GM12878 (cell line): ENCODE measurements at regions not wholly inside any gene's neighbourhood (a gene's known extent, or its start where the extent isn't known, plus 50 kb on each side); places are given as distances from the start of the nearest gene placed in this dataset.

Source experiments
- ATAC-seq: fragments of 200-7000 bp; cut with Tn5 transposase; 3 replicates; pipeline ENCODE4 v1.9.1; 2020; ENCODE audit warnings: mild to moderate bottlenecking, moderate library complexity
- BruUV-seq: library from RNA; stranded (reverse); fragments of 400-500 nt; replicated peaks from 2 replicates; lab custom pipeline; 2021; lab: Mats Ljungman, UMichigan
- CTCF ChIA-PET: fragments of 300-600 bp; sonication (Branson Sonifier 250); formaldehyde crosslinking; extraction: SDS; loops from one replicate; lab custom pipeline; 2021; ENCODE audit warnings: inconsistent platforms; lab: Yijun Ruan, JAX
- POLR2A ChIA-PET: fragments of 350-600 bp; formaldehyde crosslinking; extraction: SDS; loops from one replicate; lab custom pipeline; 2021; ENCODE audit warnings: inconsistent platforms; lab: Charles Lee
- RAD21 ChIA-PET: fragments of 300-600 bp; sonication (Branson Sonifier 250); formaldehyde crosslinking; loops from one replicate; lab custom pipeline; 2023; ENCODE audit warnings: antibody characterized with exemption; ENCODE audit not compliant: unreplicated experiment; lab: Charles Lee
- SMC1A ChIA-PET: fragments of 300-600 bp; sonication (Branson Sonifier 250); formaldehyde crosslinking; loops from one replicate; lab custom pipeline; 2023; ENCODE audit not compliant: unreplicated experiment, uncharacterized antibody; lab: Charles Lee
- DNase-seq: peaks from one replicate; pipeline ENCODE4 v3.0.0-alpha.2; 2011; ENCODE audit warnings: low read depth, low spot score
- FAIRE-seq: peaks from 3 replicates; lab custom pipeline; 2011; peaks lifted over from hg19 to GRCh38; lab: Jason Lieb, UNC
- H2AFZ ChIP-seq: 2 replicates; pipeline ENCODE4 v1.6.0; 2011; ENCODE audit warnings: low read depth, low read length, control low read depth; ENCODE audit not compliant: control insufficient read depth
- H3K27ac ChIP-seq: 2 replicates; pipeline ENCODE4 v1.5.1; 2011; ENCODE audit warnings: control low read depth; ENCODE audit not compliant: control insufficient read depth, insufficient read depth
- H3K27me3 ChIP-seq, 2 experiments: replicated peaks in 1 of 2; 2 replicates each; pipeline versions ENCODE4 v1.6.0 to v1.6.1; 2011; ENCODE audit warnings: low read length in 1 of 2; ENCODE audit not compliant: control insufficient read depth in 2 of 2, insufficient read depth in 2 of 2
- H3K36me3 ChIP-seq, 2 experiments: 2 replicates each; pipeline ENCODE4 v1.5.1; 2011; ENCODE audit warnings: low read length in 1 of 2; ENCODE audit not compliant: control insufficient read depth in 2 of 2, insufficient read depth in 2 of 2
- H3K4me1 ChIP-seq: 2 replicates; pipeline ENCODE4 v1.6.1; 2011; ENCODE audit warnings: mild to moderate bottlenecking, low read length, moderate library complexity, mixed read lengths; ENCODE audit not compliant: control insufficient read depth, insufficient read depth
- H3K4me2 ChIP-seq: 2 replicates; pipeline ENCODE4 v1.6.0; 2011; ENCODE audit warnings: control low read depth; ENCODE audit not compliant: control insufficient read depth, insufficient read depth
- H3K4me3 ChIP-seq: fragments of 200-600 bp; sonication (generic); 2 replicates; pipeline ENCODE4 v1.5.1; 2016
- H3K79me2 ChIP-seq: 2 replicates; pipeline ENCODE4 v1.6.0; 2011; ENCODE audit warnings: low read length; ENCODE audit not compliant: control insufficient read depth, insufficient read depth
- H3K9ac ChIP-seq: 2 replicates; pipeline ENCODE4 v1.8.0; 2011; ENCODE audit warnings: low read length, control low read depth, mixed read lengths; ENCODE audit not compliant: control insufficient read depth, insufficient read depth
- H3K9me3 ChIP-seq: replicated peaks from 3 replicates; pipeline ENCODE4 v1.5.1; 2011; ENCODE audit warnings: mild to moderate bottlenecking, low read length; ENCODE audit not compliant: control insufficient read depth, insufficient read depth
- H4K20me1 ChIP-seq: 2 replicates; pipeline ENCODE4 v1.6.0; 2011; ENCODE audit not compliant: control insufficient read depth, insufficient read depth
- BMI1 ChIP-seq: fragments of 450-650 bp; IDR thresholded peaks from 2 replicates; pipeline ENCODE4 v1.6.1; 2016; ENCODE audit warnings: mild to moderate bottlenecking, moderate library complexity, borderline replicate concordance
- GATAD2B ChIP-seq: fragments of 450-650 bp; conservative IDR thresholded peaks from 2 replicates; pipeline ENCODE4 v1.6.1; 2017; ENCODE audit warnings: low read depth, mild to moderate bottlenecking, moderate library complexity
- JUNB ChIP-seq: IDR thresholded peaks from 2 replicates; pipeline ENCODE4 v1.6.1; 2016; ENCODE audit warnings: antibody characterized with exemption, mild to moderate bottlenecking
- NFIC ChIP-seq: IDR thresholded peaks from 2 replicates; pipeline ENCODE4 v1.6.1; 2012; ENCODE audit warnings: low read depth, mild to moderate bottlenecking, inconsistent platforms, low read length, moderate library complexity
- RFX5 ChIP-seq: IDR thresholded peaks from 2 replicates; pipeline ENCODE4 v1.6.1; 2011; ENCODE audit warnings: low read depth, low read length, improper control_type of control experiment
- TBL1XR1 ChIP-seq: IDR thresholded peaks from 2 replicates; pipeline ENCODE4 v1.6.1; 2012; ENCODE audit warnings: low read depth, low read length, improper control_type of control experiment
- ZNF622 ChIP-seq: fragments of 450-650 bp; IDR thresholded peaks from 2 replicates; pipeline ENCODE4 v1.6.1; 2017; ENCODE audit warnings: mild to moderate bottlenecking, inconsistent platforms
- WGBS: methylation state at CpG from one replicate; pipeline ENCODE4 v1.1.6; 2016; ENCODE audit warnings: low lambda C conversion rate; ENCODE audit not compliant: insufficient replicate concordance, insufficient coverage; ENCODE audit errors: missing lambda C conversion rate; 5-methylcytosine and 5-hydroxymethylcytosine counted together
- in situ Hi-C: fragments of 300-500 bp; cut with MboI; formaldehyde crosslinking; loops from 9 replicates; pipeline ENCODE4 v1.14.3; 2018; ENCODE audit warnings: mixed read lengths
- intact Hi-C: fragments of 100-400 bp; cut with micrococcal nuclease; formaldehyde crosslinking; loops from one replicate; pipeline ENCODE4 v1.14.2; 2022; ENCODE audit not compliant: unreplicated experiment
- TF ChIP-seq, protein P1 (sequence below): fragments of 450-650 bp; IDR thresholded peaks from 2 replicates; pipeline ENCODE4 v1.6.1; 2017; ENCODE audit warnings: low read depth, mild to moderate bottlenecking, moderate library complexity
- TF ChIP-seq, protein P2 (sequence below): fragments of 450-650 bp; IDR thresholded peaks from 2 replicates; pipeline ENCODE4 v1.6.1; 2017; ENCODE audit warnings: antibody characterized with exemption, mild to moderate bottlenecking, moderate library complexity

DNA sequence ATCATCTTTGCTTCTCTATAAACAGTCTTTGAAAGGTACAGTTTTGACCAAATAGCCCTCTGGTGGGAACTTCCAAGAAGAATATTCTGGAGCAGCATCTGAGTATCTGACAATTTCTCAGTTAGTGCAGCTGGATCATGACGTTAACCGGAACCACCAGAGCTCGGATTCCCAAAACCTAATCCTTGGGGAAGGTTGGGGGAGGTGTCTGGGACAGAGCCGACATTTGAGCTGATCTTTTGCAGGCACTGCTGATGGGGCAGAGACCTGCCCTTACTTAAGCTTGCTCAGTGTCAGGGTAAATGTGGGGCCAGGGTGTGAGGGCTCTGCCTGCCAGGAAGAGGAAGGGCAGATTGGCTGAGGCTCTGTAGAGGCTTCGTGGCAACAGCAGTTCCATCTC, 416.6 kb downstream of the DHX35 start:
- no peak overlapping the region for H2AFZ ChIP-seq
- no peaks in the 10 kb centered on the region; a peak in 1 of 4 replicates for H3K27me3 ChIP-seq
- H3K27ac ChIP-seq: no peak overlapping the region
- H3K79me2 ChIP-seq: no peaks in the 10 kb centered on the region
- ChIA-PET RAD21 (no interaction called here), SMC1A (no interaction called here), CTCF (no interaction called here), POLR2A (no interaction called here)
- H4K20me1 ChIP-seq: no peaks in the 10 kb centered on the region
- TF ChIP-seq, protein P1, sequence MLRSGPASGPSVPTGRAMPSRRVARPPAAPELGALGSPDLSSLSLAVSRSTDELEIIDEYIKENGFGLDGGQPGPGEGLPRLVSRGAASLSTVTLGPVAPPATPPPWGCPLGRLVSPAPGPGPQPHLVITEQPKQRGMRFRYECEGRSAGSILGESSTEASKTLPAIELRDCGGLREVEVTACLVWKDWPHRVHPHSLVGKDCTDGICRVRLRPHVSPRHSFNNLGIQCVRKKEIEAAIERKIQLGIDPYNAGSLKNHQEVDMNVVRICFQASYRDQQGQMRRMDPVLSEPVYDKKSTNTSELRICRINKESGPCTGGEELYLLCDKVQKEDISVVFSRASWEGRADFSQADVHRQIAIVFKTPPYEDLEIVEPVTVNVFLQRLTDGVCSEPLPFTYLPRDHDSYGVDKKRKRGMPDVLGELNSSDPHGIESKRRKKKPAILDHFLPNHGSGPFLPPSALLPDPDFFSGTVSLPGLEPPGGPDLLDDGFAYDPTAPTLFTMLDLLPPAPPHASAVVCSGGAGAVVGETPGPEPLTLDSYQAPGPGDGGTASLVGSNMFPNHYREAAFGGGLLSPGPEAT: no peak
- TF ChIP-seq RFX5: no peak
- no peaks in the 10 kb centered on the region for H3K4me1 ChIP-seq
- intact Hi-C loops (no loop called here), in situ Hi-C loops (no loop called here)
- H3K4me3 ChIP-seq: no peak overlapping the region
- no TSS peak for BruUV-seq
- no peaks in the 10 kb centered on the region for H3K9me3 ChIP-seq
- H3K36me3 ChIP-seq: no peaks in the 10 kb centered on the region
- DNase-seq: no peak
- no peak overlapping the region for H3K9ac ChIP-seq
- no peak overlapping the region for H3K4me2 ChIP-seq
- FAIRE-seq: no peak
- no peak for ATAC-seq
- WGBS: 35% methylated on average over 5 of the region's 5 CpGs

DNA sequence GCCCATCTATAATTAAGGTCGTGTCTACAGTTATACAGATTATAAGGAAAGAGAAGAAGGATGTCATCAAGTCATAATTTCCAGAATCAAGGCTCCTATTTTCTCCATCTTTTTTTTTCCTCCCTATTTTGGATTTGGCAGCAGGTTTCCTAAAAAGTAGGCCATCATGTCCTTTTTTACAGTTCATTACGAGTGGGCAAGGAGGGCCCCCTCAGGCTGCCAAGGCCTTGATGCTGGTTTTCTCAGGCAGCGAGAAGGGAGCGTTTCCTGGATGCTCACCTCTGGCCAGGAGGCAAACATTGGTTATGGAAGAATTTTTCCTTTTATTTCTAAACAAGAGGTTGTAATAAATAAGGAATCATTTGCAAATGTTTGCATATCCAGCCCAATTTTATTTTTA, 414.6 kb downstream of the DHX35 start:
- H3K4me3 ChIP-seq: no peak overlapping the region
- no peaks in the 10 kb centered on the region for H3K79me2 ChIP-seq
- no peak overlapping the region for H3K27ac ChIP-seq
- no peak overlapping the region for H3K4me2 ChIP-seq
- no peaks in the 10 kb centered on the region; a peak in 1 of 4 replicates for H3K27me3 ChIP-seq
- no TSS peak for BruUV-seq
- H3K9ac ChIP-seq: no peak overlapping the region
- RAD21 ChIA-PET: no interaction called here
- CTCF ChIA-PET: no interaction called here
- in situ Hi-C loops: no loop called here
- DNase-seq: no peak
- POLR2A ChIA-PET: no interaction called here
- no peaks in the 10 kb centered on the region for H3K36me3 ChIP-seq
- intact Hi-C loops: no loop called here
- no peaks in the 10 kb centered on the region for H4K20me1 ChIP-seq
- ATAC-seq: no peak
- no peak overlapping the region for H2AFZ ChIP-seq
- 15% methylated on average over 4 of the region's 4 CpGs for WGBS
- no peak for FAIRE-seq
- no peaks in the 10 kb centered on the region for H3K4me1 ChIP-seq
- SMC1A ChIA-PET: no interaction called here
- H3K9me3 ChIP-seq: no peaks in the 10 kb centered on the region
- TF ChIP-seq NFIC (no peak), JUNB (no peak), GATAD2B (no peak), BMI1 (no peak), TBL1XR1 (no peak), ZNF622 (no peak), RFX5 (no peak)
- TF ChIP-seq, protein P2, sequence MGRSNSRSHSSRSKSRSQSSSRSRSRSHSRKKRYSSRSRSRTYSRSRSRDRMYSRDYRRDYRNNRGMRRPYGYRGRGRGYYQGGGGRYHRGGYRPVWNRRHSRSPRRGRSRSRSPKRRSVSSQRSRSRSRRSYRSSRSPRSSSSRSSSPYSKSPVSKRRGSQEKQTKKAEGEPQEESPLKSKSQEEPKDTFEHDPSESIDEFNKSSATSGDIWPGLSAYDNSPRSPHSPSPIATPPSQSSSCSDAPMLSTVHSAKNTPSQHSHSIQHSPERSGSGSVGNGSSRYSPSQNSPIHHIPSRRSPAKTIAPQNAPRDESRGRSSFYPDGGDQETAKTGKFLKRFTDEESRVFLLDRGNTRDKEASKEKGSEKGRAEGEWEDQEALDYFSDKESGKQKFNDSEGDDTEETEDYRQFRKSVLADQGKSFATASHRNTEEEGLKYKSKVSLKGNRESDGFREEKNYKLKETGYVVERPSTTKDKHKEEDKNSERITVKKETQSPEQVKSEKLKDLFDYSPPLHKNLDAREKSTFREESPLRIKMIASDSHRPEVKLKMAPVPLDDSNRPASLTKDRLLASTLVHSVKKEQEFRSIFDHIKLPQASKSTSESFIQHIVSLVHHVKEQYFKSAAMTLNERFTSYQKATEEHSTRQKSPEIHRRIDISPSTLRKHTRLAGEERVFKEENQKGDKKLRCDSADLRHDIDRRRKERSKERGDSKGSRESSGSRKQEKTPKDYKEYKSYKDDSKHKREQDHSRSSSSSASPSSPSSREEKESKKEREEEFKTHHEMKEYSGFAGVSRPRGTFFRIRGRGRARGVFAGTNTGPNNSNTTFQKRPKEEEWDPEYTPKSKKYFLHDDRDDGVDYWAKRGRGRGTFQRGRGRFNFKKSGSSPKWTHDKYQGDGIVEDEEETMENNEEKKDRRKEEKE: no peak
